ENCODE measurements at regions not wholly inside any gene's neighbourhood (a gene's known extent, or its start where the extent isn't known, plus 50 kb on each side); places are given as distances from the start of the nearest gene placed in this dataset.

GRCh38 chr12:73187765-73188164 lies 915.6 kb downstream of the TRHDE start:
- Histone ChIP-seq H3K27me3 (replicated peaks; ENCODE audit: insufficient read depth, low read depth, low read length, poor library complexity) (no peaks in the 10 kb centered on the region), H3K27ac (ENCODE audit: low read depth, low read length, poor library complexity, severe bottlenecking) (no peak overlapping the region), H3K4me3 (ENCODE audit: low read depth, low read length, poor library complexity, severe bottlenecking) (no peak overlapping the region), H3K4me1 (ENCODE audit: insufficient read depth, low read length, poor library complexity, severe bottlenecking) (no peaks in the 10 kb centered on the region), H3K36me3 (ENCODE audit: insufficient read depth, low read length, poor library complexity, severe bottlenecking) (no peaks in the 10 kb centered on the region), H3K9me3 (ENCODE audit: low read depth, low read length, poor library complexity, severe bottlenecking) (peaks cover 12% of the 10 kb centered on the region)
- no peak for DNase-seq (ENCODE audit: low spot score)
- POLR2A ChIA-PET (ENCODE audit: low non-redundant PET), result no interaction called here
- intact Hi-C loops (cut with micrococcal nuclease; ENCODE audit: unreplicated experiment), result no loop called here
- BruUV-seq (replicated peaks), result no TSS peak
- no peak for TF ChIP-seq EZH2 (IDR thresholded peaks at IDR 0.05; ENCODE audit: borderline replicate concordance, low read depth, low read length, poor library complexity, severe bottlenecking)
- TF ChIP-seq CTCF (conservative IDR thresholded peaks at IDR 0.05; ENCODE audit: low read depth, low read length), result no peak
- CTCF ChIA-PET, result no interaction called here

GRCh38 chr12:73210548-73211204 lies 938.5 kb downstream of the TRHDE start:
- no TSS peak for BruUV-seq (replicated peaks)
- no peak for DNase-seq (ENCODE audit: low spot score)
- CTCF ChIA-PET, result no interaction called here
- no peak overlapping the region for H3K27ac ChIP-seq (ENCODE audit: low read depth, low read length, poor library complexity, severe bottlenecking)
- no peaks in the 10 kb centered on the region for H3K27me3 ChIP-seq (replicated peaks; ENCODE audit: insufficient read depth, low read depth, low read length, poor library complexity)
- H3K36me3 ChIP-seq (ENCODE audit: insufficient read depth, low read length, poor library complexity, severe bottlenecking), result no peaks in the 10 kb centered on the region
- H3K4me3 ChIP-seq (ENCODE audit: low read depth, low read length, poor library complexity, severe bottlenecking), result no peak overlapping the region
- TF ChIP-seq EZH2 (IDR thresholded peaks at IDR 0.05; ENCODE audit: borderline replicate concordance, low read depth, low read length, poor library complexity, severe bottlenecking), result no peak
- TF ChIP-seq CTCF (conservative IDR thresholded peaks at IDR 0.05; ENCODE audit: low read depth, low read length), result no peak
- H3K9me3 ChIP-seq (ENCODE audit: low read depth, low read length, poor library complexity, severe bottlenecking), result no peaks in the 10 kb centered on the region
- H3K4me1 ChIP-seq (ENCODE audit: insufficient read depth, low read length, poor library complexity, severe bottlenecking), result no peaks in the 10 kb centered on the region
- intact Hi-C loops (cut with micrococcal nuclease; ENCODE audit: unreplicated experiment), result no loop called here
- POLR2A ChIA-PET (ENCODE audit: low non-redundant PET), result no interaction called here

GRCh38 chr12:73220951-73221350 lies 948.8 kb downstream of the TRHDE start:
- ChIA-PET CTCF (no interaction called here), POLR2A (ENCODE audit: low non-redundant PET) (no interaction called here)
- Histone ChIP-seq H3K27me3 (replicated peaks; ENCODE audit: insufficient read depth, low read depth, low read length, poor library complexity) (no peaks in the 10 kb centered on the region), H3K4me1 (ENCODE audit: insufficient read depth, low read length, poor library complexity, severe bottlenecking) (no peaks in the 10 kb centered on the region), H3K36me3 (ENCODE audit: insufficient read depth, low read length, poor library complexity, severe bottlenecking) (no peaks in the 10 kb centered on the region), H3K9me3 (ENCODE audit: low read depth, low read length, poor library complexity, severe bottlenecking) (no peaks in the 10 kb centered on the region), H3K27ac (ENCODE audit: low read depth, low read length, poor library complexity, severe bottlenecking) (no peak overlapping the region), H3K4me3 (ENCODE audit: low read depth, low read length, poor library complexity, severe bottlenecking) (no peak overlapping the region)
- no peak for TF ChIP-seq EZH2 (IDR thresholded peaks at IDR 0.05; ENCODE audit: borderline replicate concordance, low read depth, low read length, poor library complexity, severe bottlenecking)
- TF ChIP-seq CTCF (conservative IDR thresholded peaks at IDR 0.05; ENCODE audit: low read depth, low read length), result no peak
- DNase-seq (ENCODE audit: low spot score), result no peak
- no TSS peak for BruUV-seq (replicated peaks)
- intact Hi-C loops (cut with micrococcal nuclease; ENCODE audit: unreplicated experiment), result no loop called here

Measured in A673 (cell line).